NOMO-1 (cell line): ENCODE measurements at regions not wholly inside any gene's neighbourhood (a gene's known extent, or its start where the extent isn't known, plus 50 kb on each side); places are given as distances from the start of the nearest gene placed in this dataset.
"Not testable (repeated sequence)": the region's sequence is repeated elsewhere in the genome, so short reads cannot be mapped to it uniquely, and the experiment has no call there.

Experiments used
- DNase-seq, 2 experiments: peaks; one replicate each; lab custom pipeline; 2025; ENCODE audit not compliant: unreplicated experiment in 2 of 2; lab: John Stamatoyannopoulos, UW

- no peak for DNase-seq
These were observed 76.1 kb upstream of the SH3PXD2B start for GRCh38 chr5:172530406-172530805.

- no peak for DNase-seq
These were observed 75.6 kb upstream of the SH3PXD2B start for GRCh38 chr5:172529896-172530295.

DNA sequence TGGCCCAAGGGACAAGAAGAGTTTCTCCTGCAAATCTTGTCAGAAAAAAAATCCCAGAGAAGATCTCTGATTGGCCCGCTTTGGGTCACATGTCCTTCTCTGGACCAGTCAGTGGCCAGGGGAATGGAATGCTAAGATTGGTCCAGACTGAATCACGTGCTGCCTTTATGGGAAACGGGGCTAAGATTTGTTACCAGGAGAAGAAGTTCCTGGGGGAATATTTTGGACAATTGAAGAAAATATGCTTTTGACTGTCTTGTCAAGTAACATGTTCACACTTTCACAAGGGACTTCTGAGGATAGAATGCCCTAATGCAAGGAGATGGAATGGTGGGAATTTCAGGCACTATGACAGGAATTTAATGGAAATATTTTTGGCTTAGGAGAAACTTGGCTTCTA is 74.1 kb upstream of the SH3PXD2B start:
- DNase-seq, result no peak

DNA sequence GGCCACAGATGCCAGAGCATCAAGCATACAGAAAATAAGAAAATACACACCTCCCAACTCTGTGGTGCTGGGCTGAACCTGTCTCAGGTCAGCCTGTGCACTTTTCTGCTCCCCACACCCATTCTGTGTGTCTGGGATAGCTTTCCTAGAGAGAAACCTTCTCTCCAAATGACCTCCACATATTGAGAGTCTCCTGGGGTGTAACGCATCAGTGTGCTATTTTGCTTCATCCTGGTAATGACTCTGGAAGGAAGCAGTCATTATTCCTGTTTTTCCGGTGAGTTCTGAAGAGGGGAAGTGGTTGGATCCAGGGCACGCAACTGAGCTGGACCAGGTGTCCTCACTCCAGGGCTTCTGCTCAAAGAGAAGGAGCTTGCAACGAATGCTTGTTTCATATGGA is 73.2 kb upstream of the SH3PXD2B start:
- no peak for DNase-seq

DNA sequence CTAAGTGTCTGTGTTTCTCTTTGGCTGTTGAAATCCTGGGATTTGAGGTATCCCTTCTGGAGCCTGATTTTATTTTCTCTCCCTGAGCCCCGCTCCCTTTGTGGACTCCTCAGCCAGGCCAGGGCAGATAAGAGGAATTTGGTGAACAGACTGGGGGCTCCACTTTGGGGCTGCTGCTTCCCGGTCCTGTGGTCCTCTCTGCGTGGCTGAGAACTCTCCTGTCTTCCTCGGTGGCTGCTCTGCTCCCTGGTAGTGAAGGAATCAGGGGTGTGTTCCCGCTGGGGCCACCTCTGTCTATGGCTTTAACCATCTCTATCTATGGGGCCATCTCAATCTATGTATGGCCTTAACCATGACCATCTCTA is 71.7 kb upstream of the SH3PXD2B start:
- no peak for DNase-seq

GRCh38 chr5:172525307-172525995 is 71.1 kb upstream of the SH3PXD2B start:
- no peak for DNase-seq

DNA sequence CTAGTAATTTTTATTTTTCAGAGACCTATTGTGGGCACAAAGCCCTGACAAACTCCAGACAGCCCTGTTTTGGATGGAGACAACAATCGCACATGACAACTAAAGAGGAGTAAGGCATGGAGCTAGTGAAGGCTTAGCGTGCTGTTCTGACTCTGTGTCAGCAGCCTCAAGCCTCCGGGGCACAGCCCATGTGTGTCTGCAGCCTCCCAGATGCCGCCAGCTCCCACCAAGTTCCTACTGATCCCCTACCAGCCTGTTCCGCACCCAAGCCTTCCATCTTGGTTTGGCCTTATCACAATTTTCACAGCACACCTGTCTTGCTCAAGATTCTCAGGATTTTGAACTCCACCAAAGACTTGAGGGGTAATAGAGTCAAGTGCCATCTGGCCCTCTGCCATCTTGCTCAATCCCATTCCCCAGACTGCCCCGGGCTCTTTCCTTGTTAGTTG is 70.3 kb upstream of the SH3PXD2B start:
- DNase-seq, result no peak

DNA sequence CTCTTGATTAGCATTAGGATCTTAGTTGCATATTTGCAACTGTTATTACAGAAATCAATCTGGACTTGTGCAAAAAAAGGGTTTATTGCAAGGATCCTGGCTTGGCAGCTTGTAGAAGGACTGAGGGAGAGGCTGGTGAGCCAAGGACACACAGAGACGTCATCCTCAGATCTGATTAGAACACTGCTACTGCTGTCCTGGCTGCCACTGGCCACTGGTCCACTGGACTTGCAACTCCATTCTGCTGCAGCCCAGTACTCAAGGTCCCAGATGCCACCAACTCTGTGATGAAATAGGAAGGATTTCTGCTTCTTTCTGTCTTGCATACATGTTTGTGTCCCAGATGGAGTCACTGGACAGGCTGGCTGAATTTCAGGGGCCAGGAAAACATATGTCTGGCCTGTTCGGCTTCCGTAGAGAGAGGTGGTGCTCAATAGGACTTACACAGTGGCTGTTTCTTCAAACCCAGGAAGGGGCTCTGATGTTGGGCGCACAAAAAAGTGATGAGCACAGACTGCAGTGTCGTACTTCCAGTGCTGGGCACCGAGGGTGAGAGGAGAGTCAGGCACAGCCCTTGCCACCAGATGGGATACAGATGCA is 68.9 kb upstream of the SH3PXD2B start:
- no peak for DNase-seq

DNA sequence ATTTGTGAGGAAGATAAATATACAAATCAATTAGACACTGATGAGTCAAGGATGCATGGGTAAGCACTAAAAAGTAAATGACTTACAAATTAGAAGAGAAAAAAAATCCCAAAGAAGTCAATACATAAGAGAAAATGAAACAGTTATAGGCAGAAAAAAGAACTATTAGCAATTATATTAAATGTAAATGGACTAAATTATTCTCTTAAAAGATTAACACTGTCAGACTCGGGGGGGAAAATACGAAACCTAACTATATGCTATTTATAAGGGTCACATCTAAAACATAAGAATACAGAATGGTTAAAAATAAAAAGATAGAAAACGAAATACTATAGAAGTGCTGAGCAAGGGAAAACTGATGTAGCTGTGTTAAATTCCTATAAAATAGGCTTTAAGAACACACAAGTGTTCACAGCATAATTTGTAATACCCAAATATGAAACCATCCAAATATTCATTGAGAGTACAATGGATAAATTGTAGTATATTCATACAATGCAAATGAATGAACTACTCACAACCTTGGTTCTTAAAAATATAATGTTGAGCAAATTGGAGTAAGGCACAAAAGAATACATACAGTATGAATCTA is 67.1 kb upstream of the SH3PXD2B start:
- no peak for DNase-seq

GRCh38 chr5:172511952-172512351 is 57.6 kb upstream of the SH3PXD2B start:
- DNase-seq, result no peak

DNA sequence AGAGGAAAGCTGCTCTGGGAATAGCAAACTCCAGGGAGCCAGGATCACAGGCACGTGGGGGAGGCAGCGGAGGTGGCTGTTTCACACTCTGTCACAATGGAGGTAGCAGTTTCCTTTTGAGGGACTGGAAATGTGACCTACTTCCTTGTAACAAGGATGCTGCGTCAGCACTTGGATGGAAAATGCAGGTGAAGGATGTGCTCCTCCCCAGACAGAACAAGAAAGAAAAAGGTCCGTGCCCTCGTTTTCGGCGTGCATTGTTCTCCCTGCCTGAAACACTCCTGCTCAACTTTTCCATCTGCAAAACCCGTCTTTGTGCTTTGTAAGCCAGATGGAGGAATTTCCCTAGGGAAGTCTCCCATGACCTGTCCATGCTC is 55.1 kb upstream of the SH3PXD2B start:
- no peak for DNase-seq

- no peak for DNase-seq
These were observed 54.4 kb upstream of the SH3PXD2B start for GRCh38 chr5:172508471-172509404.

- not testable (repeated sequence) for DNase-seq
These were observed 53.2 kb upstream of the SH3PXD2B start for GRCh38 chr5:172507485-172507884.

- DNase-seq, result no peak
These were observed 52.6 kb upstream of the SH3PXD2B start for GRCh38 chr5:172506921-172507320.

DNA sequence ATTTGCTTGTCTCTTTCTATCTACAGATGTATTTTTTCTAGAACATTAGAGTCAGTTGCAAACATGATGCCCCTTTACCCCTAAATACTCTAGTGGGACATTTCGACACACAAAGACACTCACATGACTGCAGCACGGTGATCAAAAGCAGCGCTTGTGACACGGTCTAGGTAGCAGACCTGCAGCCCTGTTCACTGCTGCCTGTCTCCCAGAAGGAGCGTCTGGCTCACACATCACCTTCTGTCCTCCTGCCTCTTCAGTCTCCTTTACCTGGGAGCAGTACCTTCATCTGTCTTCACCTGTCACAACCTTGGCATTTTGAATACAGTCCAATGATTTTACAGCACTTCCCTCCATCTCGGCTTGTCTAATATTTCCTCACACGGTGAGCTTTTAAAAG is 51.9 kb upstream of the SH3PXD2B start:
- no peak for DNase-seq

DNA sequence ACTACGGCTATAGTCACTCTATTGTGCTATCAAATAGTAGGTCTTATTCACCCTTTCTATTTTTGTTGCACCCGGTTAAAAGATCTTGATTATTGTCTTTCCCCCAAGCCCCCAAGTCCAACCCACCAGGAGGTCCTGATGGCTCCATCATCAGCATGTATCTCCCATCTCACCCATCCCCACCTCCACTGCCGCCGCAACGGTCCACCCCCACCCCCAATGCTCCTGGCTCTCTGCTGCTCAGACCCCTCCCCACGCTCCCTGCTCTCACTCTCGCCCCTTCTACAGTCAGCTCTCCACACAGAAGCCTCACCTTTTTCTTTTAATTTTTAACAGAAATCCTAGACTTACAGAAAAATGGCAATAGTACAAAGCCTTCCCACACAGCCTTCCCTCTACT is 51.5 kb upstream of the SH3PXD2B start:
- no peak for DNase-seq

GRCh38 chr5:172505403-172505759 is 51.1 kb upstream of the SH3PXD2B start:
- no peak for DNase-seq

DNA sequence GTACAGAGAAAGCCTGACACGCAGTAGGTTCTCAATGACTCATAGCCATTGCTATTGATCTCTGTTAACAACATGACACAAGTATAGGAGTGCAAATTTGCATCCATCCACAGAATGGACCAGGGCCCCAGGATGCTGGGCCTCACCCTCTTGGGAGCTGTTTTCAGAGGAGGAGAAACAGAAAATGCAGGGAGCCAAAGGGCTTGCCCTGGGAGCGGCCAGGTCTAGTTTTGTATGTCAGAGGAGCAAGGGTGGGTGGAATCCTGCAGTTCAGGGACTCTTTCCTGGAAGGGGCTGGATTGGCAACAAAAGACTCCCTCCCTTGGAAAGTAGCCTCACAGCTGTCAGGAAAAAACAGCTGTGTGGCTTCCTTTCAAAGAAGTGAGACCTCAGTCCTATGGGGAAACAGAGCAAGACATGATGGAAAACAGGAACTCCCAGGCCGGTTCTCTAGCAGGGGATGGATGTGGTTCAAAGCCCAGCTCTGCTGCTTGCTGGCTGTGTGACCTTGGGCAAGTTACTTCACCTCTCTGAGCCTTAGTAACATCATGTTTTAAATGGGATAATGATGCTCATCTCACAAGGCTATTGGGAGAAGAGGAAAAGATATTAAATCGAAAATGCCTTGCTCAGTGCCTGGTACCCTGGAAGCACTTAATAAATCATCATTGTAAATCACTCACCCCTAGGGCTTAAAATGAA is 50.5 kb upstream of the SH3PXD2B start:
- DNase-seq, result no peak

DNA sequence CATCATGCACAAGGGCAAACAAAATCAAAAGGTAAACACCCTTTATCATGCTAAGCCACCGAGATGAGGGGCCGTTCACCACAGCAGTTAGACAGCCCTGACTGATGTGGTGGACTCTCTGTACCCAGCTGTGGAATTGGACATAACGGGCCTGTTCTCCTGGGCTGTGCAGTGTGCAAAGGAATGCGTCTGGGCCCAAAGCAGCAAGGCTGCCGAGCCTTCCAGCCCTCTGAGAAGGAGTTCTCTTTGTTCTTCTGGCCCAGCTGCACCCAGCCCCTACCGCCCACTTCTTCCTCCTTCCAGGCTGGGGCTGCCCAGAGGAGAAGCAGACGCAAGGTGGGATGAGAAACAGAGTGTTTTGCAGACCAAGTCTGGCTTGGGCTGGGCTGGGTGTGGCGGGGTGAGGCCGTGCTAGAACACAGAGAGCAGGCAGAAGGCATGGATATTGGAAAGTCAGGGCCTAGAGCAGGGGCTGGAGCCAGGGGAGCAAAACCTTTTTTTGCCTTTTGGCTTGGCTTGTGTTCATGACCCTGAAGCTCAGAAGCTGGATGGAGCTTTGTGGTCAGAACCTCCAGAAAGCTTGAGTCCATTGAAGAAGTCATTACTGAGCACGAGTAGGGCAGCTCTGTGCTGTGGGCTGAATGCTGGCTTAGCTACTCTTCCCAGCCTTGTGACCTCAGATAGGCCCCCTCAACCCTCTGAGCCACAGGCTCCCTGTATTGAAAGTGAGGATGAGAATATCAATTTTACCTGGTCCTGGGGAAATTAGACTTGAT is 49.8 kb upstream of the SH3PXD2B start:
- DNase-seq, result no peak
